ENCODE measurements at regions not wholly inside any gene's neighbourhood (a gene's known extent, or its start where the extent isn't known, plus 50 kb on each side); places are given as distances from the start of the nearest gene placed in this dataset.

DNA sequence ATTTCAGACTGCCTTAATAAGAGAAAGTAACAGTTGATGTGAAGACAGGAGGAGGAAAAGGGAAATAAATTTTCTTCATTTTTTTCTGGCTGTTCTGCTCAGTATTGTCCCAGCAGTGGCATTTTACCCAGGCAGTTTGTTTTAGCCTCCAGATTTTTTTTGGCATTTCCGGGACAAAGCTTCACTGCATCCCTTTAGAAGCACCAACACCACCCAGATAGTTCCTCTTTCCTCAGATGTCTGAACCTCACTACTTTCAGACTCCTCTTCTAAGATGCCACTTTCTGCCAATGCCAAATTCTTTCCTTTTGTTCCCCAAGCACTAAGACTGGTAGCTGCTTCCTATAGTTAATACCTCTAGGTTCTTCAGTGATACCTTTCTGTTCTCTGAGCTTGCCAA lies 480.1 kb upstream of the SLC10A2 start:
- TF ChIP-seq, protein P1, sequence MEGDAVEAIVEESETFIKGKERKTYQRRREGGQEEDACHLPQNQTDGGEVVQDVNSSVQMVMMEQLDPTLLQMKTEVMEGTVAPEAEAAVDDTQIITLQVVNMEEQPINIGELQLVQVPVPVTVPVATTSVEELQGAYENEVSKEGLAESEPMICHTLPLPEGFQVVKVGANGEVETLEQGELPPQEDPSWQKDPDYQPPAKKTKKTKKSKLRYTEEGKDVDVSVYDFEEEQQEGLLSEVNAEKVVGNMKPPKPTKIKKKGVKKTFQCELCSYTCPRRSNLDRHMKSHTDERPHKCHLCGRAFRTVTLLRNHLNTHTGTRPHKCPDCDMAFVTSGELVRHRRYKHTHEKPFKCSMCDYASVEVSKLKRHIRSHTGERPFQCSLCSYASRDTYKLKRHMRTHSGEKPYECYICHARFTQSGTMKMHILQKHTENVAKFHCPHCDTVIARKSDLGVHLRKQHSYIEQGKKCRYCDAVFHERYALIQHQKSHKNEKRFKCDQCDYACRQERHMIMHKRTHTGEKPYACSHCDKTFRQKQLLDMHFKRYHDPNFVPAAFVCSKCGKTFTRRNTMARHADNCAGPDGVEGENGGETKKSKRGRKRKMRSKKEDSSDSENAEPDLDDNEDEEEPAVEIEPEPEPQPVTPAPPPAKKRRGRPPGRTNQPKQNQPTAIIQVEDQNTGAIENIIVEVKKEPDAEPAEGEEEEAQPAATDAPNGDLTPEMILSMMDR (IDR thresholded peaks at IDR 0.05), result no peak
- no peak for TF ChIP-seq POLR2A (IDR thresholded peaks at IDR 0.05)
